CD4-positive, alpha-beta memory T cell (primary cell): ENCODE measurements at regions not wholly inside any gene's neighbourhood (a gene's known extent, or its start where the extent isn't known, plus 50 kb on each side); places are given as distances from the start of the nearest gene placed in this dataset.

Source experiments
- CTCF ChIA-PET: fragments of 350-600 bp; sonication (Branson Sonifier 250); formaldehyde crosslinking; loops from one replicate; lab custom pipeline; 2021; ENCODE audit warnings: inconsistent platforms; ENCODE audit not compliant: partially characterized antibody; lab: Charles Lee
- POLR2A ChIA-PET: fragments of 350-600 bp; sonication (Branson Sonifier 250); formaldehyde crosslinking; loops from one replicate; lab custom pipeline; 2021; ENCODE audit not compliant: partially characterized antibody; lab: Charles Lee
- DNase-seq, 5 donors: peaks; one replicate each; pipeline versions ENCODE4 v3.0.0 to v3.0.0-alpha.2; 2020 to 2022; ENCODE audit warnings: mixed read lengths in 1 of 5
- H3K27ac ChIP-seq: one replicate; pipeline ENCODE4 v1.7.0; 2013; ENCODE audit warnings: low read depth, low read length
- H3K27me3 ChIP-seq: 2 replicates; pipeline ENCODE4 v1.7.0; 2013; ENCODE audit warnings: mild to moderate bottlenecking, low read length, moderate library complexity; ENCODE audit not compliant: insufficient read depth
- H3K36me3 ChIP-seq: 2 replicates; pipeline ENCODE4 v1.7.0; 2013; ENCODE audit warnings: mild to moderate bottlenecking, low read length, moderate library complexity; ENCODE audit not compliant: insufficient read depth
- H3K4me1 ChIP-seq: 2 replicates; pipeline ENCODE4 v1.7.0; 2013; ENCODE audit warnings: mild to moderate bottlenecking, low read length, moderate library complexity; ENCODE audit not compliant: insufficient read depth
- H3K4me3 ChIP-seq, 2 donors: one replicate each; pipeline ENCODE4 v1.7.0; 2013; ENCODE audit warnings: low read length in 2 of 2, mild to moderate bottlenecking in 1 of 2
- H3K9me3 ChIP-seq, 2 donors: one replicate each; pipeline ENCODE4 v1.7.0; 2013; ENCODE audit warnings: low read length in 2 of 2, control low read depth in 1 of 2; ENCODE audit not compliant: control insufficient read depth in 1 of 2
- H3K27ac Mint-ChIP-seq, 7 donors: one replicate each; pipeline ENCODE4 v1.8.0; 2020 to 2021; ENCODE audit warnings: mixed read lengths in 7 of 7, mild to moderate bottlenecking in 6 of 7, inconsistent platforms in 3 of 7, moderate library complexity in 3 of 7
- H3K27me3 Mint-ChIP-seq, 2 donors: one replicate each; pipeline ENCODE4 v1.8.0; 2020 to 2021; ENCODE audit warnings: mixed read lengths in 2 of 2
- H3K36me3 Mint-ChIP-seq, 2 donors: one replicate each; pipeline ENCODE4 v1.8.0; 2020 to 2021; ENCODE audit warnings: mixed read lengths in 2 of 2, inconsistent platforms in 1 of 2, mild to moderate bottlenecking in 1 of 2
- H3K4me1 Mint-ChIP-seq, 4 donors: one replicate each; pipeline ENCODE4 v1.8.0; 2020 to 2021; ENCODE audit warnings: mixed read lengths in 4 of 4, mild to moderate bottlenecking in 1 of 4
- H3K4me3 Mint-ChIP-seq, 8 donors: one replicate each; pipeline ENCODE4 v1.8.0; 2020 to 2021; ENCODE audit warnings: mixed read lengths in 8 of 8, mild to moderate bottlenecking in 7 of 8, moderate library complexity in 6 of 8, inconsistent platforms in 3 of 8
- H3K9me3 Mint-ChIP-seq, 8 donors: one replicate each; pipeline ENCODE4 v1.8.0; 2020 to 2021; ENCODE audit warnings: mixed read lengths in 8 of 8, mild to moderate bottlenecking in 5 of 8, inconsistent platforms in 3 of 8, moderate library complexity in 1 of 8
- intact Hi-C: fragments of 100-400 bp; cut with micrococcal nuclease; formaldehyde crosslinking; loops from one replicate; pipeline ENCODE4 v1.15.1; 2023

GRCh38 chr4:166481739-166482138, 608.7 kb downstream of the TLL1 start:
- Histone ChIP-seq H3K4me1 (no peaks in the 10 kb centered on the region), H3K36me3 (no peaks in the 10 kb centered on the region), H3K4me3 (no peak overlapping the region), H3K9me3 (no peaks in the 10 kb centered on the region), H3K27me3 (no peaks in the 10 kb centered on the region), H3K27ac (no peak overlapping the region)
- intact Hi-C loops, result no loop called here
- Mint-ChIP-seq H3K36me3 (no peaks in the 10 kb centered on the region), H3K4me3 (no peak overlapping the region), H3K9me3 (peaks cover 0 to 6% (median 3%) of the 10 kb centered on the region in 8 donors), H3K4me1 (no peaks in the 10 kb centered on the region), H3K27me3 (no peaks in the 10 kb centered on the region), H3K27ac (no peak overlapping the region)
- ChIA-PET CTCF (no interaction called here), POLR2A (no interaction called here)
- no peak for DNase-seq

DNA sequence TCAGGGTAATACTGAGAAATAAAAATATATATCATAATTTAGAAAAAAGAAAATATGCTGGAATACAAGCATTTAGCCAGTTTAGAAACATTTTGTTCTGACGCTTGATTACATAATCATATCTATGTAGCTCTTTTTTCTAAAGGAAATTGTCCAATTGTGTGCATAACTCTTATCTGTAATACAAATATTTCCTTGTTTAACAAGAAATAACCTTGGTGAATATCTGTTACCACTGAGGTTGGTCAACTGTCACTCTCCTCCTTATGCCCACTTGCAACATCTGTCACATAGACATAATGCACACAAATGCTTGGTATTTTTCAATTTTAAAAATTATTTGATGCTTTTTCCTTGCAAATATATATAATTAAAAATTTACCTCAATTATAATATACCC, 609.7 kb downstream of the TLL1 start:
- Mint-ChIP-seq H3K27me3 (no peaks in the 10 kb centered on the region), H3K9me3 (peaks cover 0 to 6% (median 3%) of the 10 kb centered on the region in 8 donors), H3K4me1 (no peaks in the 10 kb centered on the region), H3K27ac (no peak overlapping the region), H3K36me3 (no peaks in the 10 kb centered on the region), H3K4me3 (no peak overlapping the region)
- Histone ChIP-seq H3K4me1 (no peaks in the 10 kb centered on the region), H3K36me3 (no peaks in the 10 kb centered on the region), H3K27ac (no peak overlapping the region), H3K4me3 (no peak overlapping the region), H3K9me3 (no peaks in the 10 kb centered on the region), H3K27me3 (no peaks in the 10 kb centered on the region)
- intact Hi-C loops, result no loop called here
- CTCF ChIA-PET, result no interaction called here
- no peak for DNase-seq
- POLR2A ChIA-PET, result no interaction called here

DNA sequence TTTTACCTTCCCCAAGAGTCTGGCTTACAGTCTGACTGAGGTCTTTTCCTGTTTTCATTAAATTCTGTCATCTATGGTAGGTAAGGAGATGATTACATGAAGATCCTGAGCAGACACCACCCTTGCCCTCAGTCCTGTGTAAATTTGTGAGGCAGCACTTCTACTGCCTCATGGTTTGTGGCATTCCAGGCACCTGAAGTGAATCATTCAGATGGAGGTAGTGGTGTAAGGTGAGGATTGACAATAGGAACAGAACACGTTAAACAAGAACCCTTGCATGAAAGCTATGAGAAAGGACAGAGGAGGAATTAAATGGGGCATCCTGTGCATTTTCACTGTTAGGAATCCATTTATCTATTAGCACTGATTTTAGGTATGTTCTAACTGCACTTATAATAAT, 618.6 kb downstream of the TLL1 start:
- DNase-seq, result no peak
- no peaks in the 10 kb centered on the region for H3K27me3 ChIP-seq
- H3K36me3 Mint-ChIP-seq, result no peaks in the 10 kb centered on the region
- H3K36me3 ChIP-seq, result no peaks in the 10 kb centered on the region
- H3K4me3 Mint-ChIP-seq, result no peak overlapping the region
- H3K4me3 ChIP-seq, result no peak overlapping the region
- intact Hi-C loops, result no loop called here
- H3K4me1 Mint-ChIP-seq, result no peaks in the 10 kb centered on the region
- no peaks in the 10 kb centered on the region for H3K27me3 Mint-ChIP-seq
- H3K27ac Mint-ChIP-seq, result no peak overlapping the region
- no peak overlapping the region for H3K27ac ChIP-seq
- CTCF ChIA-PET, result no interaction called here
- POLR2A ChIA-PET, result no interaction called here
- H3K9me3 Mint-ChIP-seq, result peaks cover 0 to 8% (median 2%) of the 10 kb centered on the region in 8 donors
- no peaks in the 10 kb centered on the region for H3K9me3 ChIP-seq
- no peaks in the 10 kb centered on the region for H3K4me1 ChIP-seq

DNA sequence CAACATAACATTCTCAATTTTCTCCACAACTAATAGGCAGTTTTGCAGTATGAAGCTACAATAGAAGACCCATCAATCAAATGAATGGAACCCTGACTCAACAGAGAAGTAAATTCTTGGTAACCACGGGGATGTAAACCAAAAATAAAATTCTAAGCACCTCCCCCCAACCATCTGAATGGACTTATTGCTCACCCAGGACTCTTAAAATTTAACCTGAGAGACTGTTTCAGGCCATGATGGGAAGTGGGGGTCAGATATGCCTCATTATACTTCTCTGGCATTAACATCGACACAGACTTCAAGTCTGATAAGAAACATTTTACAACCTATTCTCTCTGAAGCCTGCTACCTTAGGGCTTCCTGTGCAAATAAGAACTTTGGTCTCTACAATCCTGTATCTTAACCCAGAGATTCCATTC, 620.9 kb downstream of the TLL1 start:
- H3K9me3 ChIP-seq, result no peaks in the 10 kb centered on the region
- intact Hi-C loops, result no loop called here

DNA sequence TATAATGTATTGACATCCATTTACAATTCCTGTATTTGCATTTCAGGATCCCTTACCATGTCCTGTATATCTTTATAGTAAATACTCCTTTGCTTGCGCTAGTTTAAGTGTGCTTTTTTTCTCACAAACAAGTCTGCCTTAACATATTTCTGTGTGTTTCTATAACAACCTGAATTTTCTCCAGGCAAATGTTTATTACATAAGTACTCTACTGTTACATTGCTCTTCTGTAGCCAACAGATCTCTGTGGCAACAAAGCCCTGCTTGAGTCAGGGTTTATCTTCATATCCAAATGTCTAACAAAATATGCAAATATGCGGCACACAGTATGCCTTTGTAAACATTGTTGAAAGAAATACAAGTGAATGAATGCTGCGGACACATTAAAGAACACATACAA, 625.5 kb downstream of the TLL1 start:
- CTCF ChIA-PET, result no interaction called here
- POLR2A ChIA-PET, result no interaction called here

More for the DNA sequence above, 620.9 kb downstream of the TLL1 start:
- Mint-ChIP-seq H3K9me3 (peaks cover 0 to 8% (median 3%) of the 10 kb centered on the region in 8 donors), H3K4me1 (no peaks in the 10 kb centered on the region), H3K4me3 (no peak overlapping the region), H3K36me3 (no peaks in the 10 kb centered on the region), H3K27me3 (no peaks in the 10 kb centered on the region), H3K27ac (no peak overlapping the region)
- Histone ChIP-seq H3K27ac (no peak overlapping the region), H3K36me3 (no peaks in the 10 kb centered on the region), H3K4me1 (no peaks in the 10 kb centered on the region), H3K4me3 (no peak overlapping the region), H3K27me3 (no peaks in the 10 kb centered on the region)
- CTCF ChIA-PET, result no interaction called here
- no peak for DNase-seq
- POLR2A ChIA-PET, result no interaction called here

GRCh38 chr4:166499820-166500219, 626.8 kb downstream of the TLL1 start:
- CTCF ChIA-PET, result no interaction called here
- Histone ChIP-seq H3K9me3 (no peaks in the 10 kb centered on the region), H3K27me3 (no peaks in the 10 kb centered on the region), H3K27ac (no peak overlapping the region), H3K4me3 (no peak overlapping the region), H3K36me3 (no peaks in the 10 kb centered on the region), H3K4me1 (no peaks in the 10 kb centered on the region)
- H3K4me3 Mint-ChIP-seq, result no peak overlapping the region
- intact Hi-C loops, result no loop called here
- no peaks in the 10 kb centered on the region for H3K27me3 Mint-ChIP-seq
- POLR2A ChIA-PET, result no interaction called here
- H3K9me3 Mint-ChIP-seq, result peaks cover 4 to 25% (median 7%) of the 10 kb centered on the region in 8 donors
- no peak for DNase-seq
- no peaks in the 10 kb centered on the region for H3K4me1 Mint-ChIP-seq
- H3K36me3 Mint-ChIP-seq, result no peaks in the 10 kb centered on the region
- H3K27ac Mint-ChIP-seq, result no peak overlapping the region

More for the DNA sequence above, 625.5 kb downstream of the TLL1 start:
- Histone ChIP-seq H3K27ac (no peak overlapping the region), H3K4me3 (no peak overlapping the region), H3K36me3 (no peaks in the 10 kb centered on the region), H3K4me1 (no peaks in the 10 kb centered on the region), H3K9me3 (no peaks in the 10 kb centered on the region), H3K27me3 (no peaks in the 10 kb centered on the region)
- no peak for DNase-seq
- Mint-ChIP-seq H3K27me3 (no peaks in the 10 kb centered on the region), H3K4me1 (no peaks in the 10 kb centered on the region), H3K9me3 (peaks cover 4 to 29% (median 8%) of the 10 kb centered on the region in 8 donors), H3K4me3 (no peak overlapping the region), H3K36me3 (no peaks in the 10 kb centered on the region), H3K27ac (no peak overlapping the region)
- intact Hi-C loops, result no loop called here

- ChIA-PET CTCF (no interaction called here), POLR2A (no interaction called here)
- Mint-ChIP-seq H3K4me1 (no peaks in the 10 kb centered on the region), H3K27ac (no peak overlapping the region), H3K27me3 (no peaks in the 10 kb centered on the region), H3K4me3 (no peak overlapping the region), H3K36me3 (no peaks in the 10 kb centered on the region), H3K9me3 (peaks cover 4 to 29% (median 9%) of the 10 kb centered on the region in 8 donors)
- H3K27me3 ChIP-seq, result no peaks in the 10 kb centered on the region
- no peak overlapping the region for H3K4me3 ChIP-seq
- H3K27ac ChIP-seq, result no peak overlapping the region
- intact Hi-C loops, result no loop called here
- no peaks in the 10 kb centered on the region for H3K36me3 ChIP-seq
- H3K9me3 ChIP-seq, result no peaks in the 10 kb centered on the region
- no peaks in the 10 kb centered on the region for H3K4me1 ChIP-seq
- DNase-seq, result no peak
Measured at GRCh38 chr4:166501941-166502382, 628.9 kb downstream of the TLL1 start.

DNA sequence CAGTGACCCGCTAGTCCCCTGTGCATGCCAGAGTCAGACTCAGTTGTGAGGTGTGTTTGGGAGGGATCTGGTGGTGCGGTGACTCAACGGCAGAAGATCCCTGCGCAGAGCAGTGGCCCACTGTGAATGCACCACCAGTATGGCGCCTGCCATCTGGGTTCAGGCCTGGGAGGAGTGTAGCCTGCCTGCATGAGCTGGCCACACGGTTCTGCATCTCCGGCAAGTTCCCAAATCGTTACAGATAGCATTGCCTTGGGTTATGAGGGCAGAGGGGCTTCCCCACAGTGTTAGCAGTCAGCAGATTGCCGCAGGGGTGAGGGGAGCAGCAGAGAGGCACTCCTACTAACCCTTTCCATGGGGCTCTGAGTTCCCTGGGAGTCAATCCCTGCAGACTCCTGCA, 629.6 kb downstream of the TLL1 start:
- no peak overlapping the region for H3K27ac Mint-ChIP-seq
- no peak overlapping the region for H3K4me3 Mint-ChIP-seq
- no peak overlapping the region for H3K4me3 ChIP-seq
- no peak overlapping the region for H3K27ac ChIP-seq
- no peaks in the 10 kb centered on the region for H3K4me1 Mint-ChIP-seq
- no peak for DNase-seq
- no peaks in the 10 kb centered on the region for H3K36me3 ChIP-seq
- intact Hi-C loops, result no loop called here
- CTCF ChIA-PET, result no interaction called here
- POLR2A ChIA-PET, result no interaction called here
- no peaks in the 10 kb centered on the region for H3K36me3 Mint-ChIP-seq
- no peaks in the 10 kb centered on the region for H3K4me1 ChIP-seq
- H3K9me3 ChIP-seq, result no peaks in the 10 kb centered on the region
- peaks cover 4 to 30% (median 9%) of the 10 kb centered on the region in 8 donors for H3K9me3 Mint-ChIP-seq
- H3K27me3 Mint-ChIP-seq, result no peaks in the 10 kb centered on the region
- H3K27me3 ChIP-seq, result no peaks in the 10 kb centered on the region
